HG03565 (cell line): ENCODE measurements at regions not wholly inside any gene's neighbourhood (a gene's known extent, or its start where the extent isn't known, plus 50 kb on each side); places are given as distances from the start of the nearest gene placed in this dataset.
"Not testable (repeated sequence)": the region's sequence is repeated elsewhere in the genome, so short reads cannot be mapped to it uniquely, and the experiment has no call there.

Source experiments
- ATAC-seq: cut with Tn5 transposase; IDR thresholded peaks from one replicate; pipeline ENCODE4 v1.9.1; 2021; ENCODE audit warnings: mild to moderate bottlenecking, moderate library complexity; ENCODE audit not compliant: unreplicated experiment

GRCh38 chr6:3900744-3901336, 51.7 kb downstream of the FAM50B start:
- ATAC-seq = no peak

DNA sequence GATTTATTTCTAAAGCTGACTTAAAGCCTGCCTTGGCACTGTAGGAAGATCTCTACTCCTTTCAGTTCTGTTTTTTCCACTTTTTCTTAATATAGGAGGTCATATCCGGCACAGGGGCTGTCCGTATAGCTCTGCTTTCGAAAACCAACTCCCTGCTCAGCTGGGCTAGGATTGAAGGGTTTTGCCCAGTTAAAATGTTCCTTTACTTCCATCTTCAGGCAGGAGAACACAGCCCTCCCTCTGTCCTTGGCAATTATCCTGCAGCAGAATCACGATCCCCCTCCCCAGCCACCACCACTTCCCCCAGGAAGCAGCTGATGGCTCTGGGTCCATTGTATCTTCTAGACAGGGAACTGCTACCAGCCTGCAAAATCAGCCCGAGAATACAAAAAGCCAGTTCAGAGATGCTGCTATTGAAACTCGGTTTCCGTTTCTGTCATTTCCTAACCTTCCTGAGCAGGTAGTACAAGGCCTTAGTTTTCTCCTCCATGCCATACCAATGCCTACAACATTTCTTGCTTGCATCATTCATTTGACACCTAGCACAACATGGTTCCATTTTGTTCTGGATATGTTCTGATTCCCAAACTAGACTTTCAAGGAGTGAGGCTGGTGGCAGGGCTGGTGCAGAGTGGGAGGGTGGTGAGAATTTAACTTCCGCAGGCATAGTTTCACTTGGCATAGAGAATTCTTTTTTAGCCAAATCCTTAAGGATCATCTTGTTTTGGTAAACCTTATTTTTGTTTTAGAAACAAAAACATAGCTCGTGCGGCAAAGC, 53.9 kb downstream of the FAM50B start:
- no peak for ATAC-seq

- ATAC-seq = no peak
Observed at GRCh38 chr6:3904518-3904917, 55.3 kb downstream of the FAM50B start.

DNA sequence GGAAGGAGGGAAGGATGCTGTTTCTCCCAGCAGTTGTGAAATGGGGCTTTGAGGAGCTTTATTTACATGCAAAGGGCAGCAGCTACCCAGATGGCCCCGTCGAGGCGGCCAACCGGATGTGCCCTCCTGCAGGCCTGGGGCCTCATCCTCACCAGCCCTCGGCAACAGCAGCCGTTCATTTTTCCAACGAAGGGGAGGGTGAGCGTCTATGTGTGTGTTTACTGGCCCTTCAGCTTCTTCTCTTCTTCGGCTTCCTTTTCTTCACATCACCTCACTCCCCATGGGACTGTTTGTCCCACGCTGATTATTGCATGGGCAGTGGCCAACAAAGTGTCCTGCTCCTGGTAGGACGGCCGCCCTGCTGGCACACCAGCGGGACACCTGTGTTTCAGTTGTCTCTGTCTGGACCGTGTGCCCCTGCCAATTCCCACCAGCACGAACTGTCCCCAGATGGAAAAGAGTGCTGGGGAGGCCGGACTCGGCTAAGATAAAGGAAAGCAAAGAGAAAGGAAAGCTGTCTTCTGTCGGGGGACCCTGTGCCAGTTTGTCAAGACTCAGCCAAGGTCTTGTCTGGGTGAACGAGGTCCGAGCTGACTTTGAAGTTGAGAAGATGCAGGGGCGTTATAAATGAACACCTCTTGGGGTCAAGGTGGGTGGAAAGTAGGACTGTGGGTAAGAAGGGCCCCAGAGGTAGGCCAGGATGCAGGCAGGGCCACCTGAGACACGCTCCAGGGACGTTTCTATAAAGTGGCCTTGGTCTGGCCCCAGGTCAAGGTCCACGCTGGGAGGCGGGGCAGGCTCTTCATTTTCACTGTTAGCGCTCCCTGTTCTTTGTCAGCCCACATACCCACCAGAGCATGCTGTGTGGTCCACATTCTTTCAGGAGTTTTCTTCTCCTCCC, 57.0 kb downstream of the FAM50B start:
- ATAC-seq = no peak

DNA sequence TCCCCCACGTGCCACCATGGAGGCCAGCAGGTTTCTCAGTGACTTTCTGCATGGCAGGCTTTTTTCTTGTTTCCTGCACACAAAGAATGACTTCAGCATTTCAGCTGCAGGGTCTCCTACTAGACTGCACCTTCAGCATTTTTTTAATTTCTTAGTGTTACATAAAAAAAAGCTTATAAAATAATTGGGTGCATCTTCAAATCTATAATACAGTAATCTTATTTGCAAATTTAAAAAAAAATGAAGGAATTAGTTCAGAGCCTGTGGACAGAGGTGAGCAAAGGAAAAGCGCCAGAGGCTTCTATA, 57.6 kb downstream of the FAM50B start:
- ATAC-seq = no peak

DNA sequence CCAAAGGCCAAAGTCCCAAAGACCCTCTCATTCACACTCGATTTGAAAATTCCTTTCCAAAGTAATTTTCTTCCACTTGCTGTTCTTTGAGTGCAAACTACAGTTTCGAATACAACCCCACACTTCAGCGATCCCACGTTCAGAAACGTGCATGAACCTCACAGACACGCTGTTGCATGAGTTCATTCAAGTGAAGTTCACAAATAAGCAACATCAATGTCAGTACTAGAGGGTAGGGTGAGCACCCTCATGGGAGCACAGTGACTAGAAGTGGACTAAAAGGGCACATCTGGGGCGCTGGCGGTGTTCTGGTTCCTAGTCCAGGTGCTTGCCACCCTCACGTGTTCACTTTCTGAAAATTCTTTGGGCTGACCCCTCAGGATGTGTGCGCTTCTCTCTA, 59.0 kb downstream of the FAM50B start:
- no peak for ATAC-seq

DNA sequence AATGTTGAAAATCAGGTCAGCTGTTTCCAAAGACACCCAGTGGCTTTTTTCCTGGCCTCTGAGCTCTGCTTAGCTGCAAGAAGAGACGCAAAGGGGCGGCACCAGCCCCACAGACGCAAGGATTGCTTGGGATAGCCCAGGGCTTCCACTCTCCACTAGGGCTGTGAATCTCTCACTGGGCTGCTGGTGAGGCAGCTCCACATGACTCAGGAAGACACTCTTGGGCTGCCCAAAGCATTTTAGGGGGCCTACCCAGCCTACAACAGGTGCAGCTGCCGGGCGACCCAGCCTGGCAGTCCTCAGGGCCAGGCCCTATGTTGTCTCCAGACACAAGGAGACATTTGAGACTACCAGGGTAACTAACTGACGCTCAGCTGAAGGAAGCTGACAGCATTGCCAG, 59.8 kb downstream of the FAM50B start:
- no peak for ATAC-seq

- ATAC-seq = no peak
Observed at GRCh38 chr6:3910106-3910663, 61.0 kb downstream of the FAM50B start.

GRCh38 chr6:3911130-3911529, 62.0 kb downstream of the FAM50B start:
- no peak for ATAC-seq

GRCh38 chr6:3911614-3912336, 62.6 kb downstream of the FAM50B start:
- ATAC-seq = no peak

DNA sequence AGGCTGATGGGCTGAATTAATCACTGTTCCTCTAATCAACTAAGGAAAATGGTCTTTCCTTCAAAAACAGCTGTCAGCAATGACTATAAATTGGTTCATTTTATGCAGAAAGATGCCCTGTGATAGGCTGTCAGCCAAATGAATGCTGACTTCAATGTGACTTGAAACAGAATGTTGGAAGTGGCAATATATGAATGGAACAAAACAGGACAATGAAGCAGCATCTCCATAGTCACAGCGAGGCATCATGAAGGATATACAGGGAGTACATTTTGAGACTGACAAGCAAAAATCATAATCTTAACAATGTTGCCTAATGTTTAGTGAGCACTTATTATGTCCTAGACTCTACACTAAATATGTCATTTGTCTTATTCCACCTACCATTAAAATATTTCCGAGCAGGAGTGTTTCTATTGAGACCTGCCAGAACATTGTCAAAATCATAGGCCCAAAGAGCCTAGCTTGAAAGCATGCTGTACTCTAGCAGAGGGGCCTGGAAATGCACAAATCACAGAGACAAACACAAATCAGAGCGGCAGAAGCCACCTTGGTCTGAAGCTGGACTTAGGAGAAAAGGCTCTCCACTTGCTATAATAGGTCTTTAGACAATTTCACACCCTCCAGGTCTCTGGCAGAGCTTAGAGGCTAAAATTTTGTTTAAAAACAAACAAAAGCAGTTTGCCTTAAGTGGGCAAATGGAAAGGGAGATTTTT, 63.3 kb downstream of the FAM50B start:
- no peak for ATAC-seq

DNA sequence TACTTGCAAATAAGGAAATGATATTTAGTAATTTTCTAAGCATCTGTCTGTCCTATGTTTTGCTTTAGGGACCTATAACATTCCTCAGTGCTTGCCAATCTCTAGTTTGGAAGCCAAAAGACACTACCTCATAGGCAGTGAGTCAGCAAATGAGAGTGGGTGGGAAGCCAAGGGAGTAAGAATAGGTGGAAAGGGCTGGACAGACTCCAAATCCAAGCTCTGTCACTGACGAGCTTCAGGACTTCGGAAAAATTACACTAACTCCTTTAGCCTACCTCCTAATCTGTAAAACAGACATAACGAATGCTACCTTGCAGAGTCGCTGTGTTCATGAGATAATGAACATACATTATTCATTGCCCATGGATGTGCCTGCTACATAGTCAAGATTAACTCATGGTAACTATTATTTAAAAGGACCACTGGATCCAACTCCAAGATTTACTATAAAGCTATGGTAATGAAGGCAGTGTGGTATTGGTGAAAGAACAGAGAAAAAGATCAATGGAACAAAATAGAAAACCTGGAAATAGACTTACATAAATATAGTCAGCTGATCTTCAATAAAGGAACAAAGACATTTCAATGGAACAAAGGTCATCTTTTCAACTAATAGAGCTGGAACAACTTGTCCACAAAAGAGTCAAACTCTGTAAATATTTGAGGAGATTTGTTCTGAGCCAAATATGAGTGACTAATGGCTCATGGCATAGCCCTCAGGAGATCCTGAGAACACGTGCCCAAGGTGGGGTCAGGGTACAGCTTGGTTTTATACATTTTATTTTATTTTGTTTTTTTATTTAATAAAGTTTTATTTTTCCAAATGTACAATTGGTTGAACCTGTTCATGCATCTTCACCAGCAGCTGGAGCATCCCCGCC, 64.1 kb downstream of the FAM50B start:
- ATAC-seq = no peak

DNA sequence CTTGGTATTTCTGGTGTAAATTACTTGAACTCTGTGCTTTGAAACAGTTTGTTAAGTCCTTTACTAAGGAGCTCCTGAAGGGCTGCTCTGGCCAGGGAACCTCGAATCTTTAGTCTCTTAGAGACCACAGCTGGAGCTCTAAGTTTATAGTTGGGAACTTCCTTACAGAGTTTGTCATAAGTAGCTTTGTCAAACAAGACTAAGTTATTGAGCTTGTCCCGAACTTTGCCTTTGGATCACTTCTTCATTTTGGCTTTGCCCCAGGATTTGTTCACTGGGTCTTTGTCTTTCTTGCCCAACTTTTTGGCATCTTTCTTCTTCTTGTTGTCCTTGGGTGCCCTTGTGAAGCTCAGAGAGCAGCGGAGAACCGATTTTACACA, 64.8 kb downstream of the FAM50B start:
- no peak for ATAC-seq

DNA sequence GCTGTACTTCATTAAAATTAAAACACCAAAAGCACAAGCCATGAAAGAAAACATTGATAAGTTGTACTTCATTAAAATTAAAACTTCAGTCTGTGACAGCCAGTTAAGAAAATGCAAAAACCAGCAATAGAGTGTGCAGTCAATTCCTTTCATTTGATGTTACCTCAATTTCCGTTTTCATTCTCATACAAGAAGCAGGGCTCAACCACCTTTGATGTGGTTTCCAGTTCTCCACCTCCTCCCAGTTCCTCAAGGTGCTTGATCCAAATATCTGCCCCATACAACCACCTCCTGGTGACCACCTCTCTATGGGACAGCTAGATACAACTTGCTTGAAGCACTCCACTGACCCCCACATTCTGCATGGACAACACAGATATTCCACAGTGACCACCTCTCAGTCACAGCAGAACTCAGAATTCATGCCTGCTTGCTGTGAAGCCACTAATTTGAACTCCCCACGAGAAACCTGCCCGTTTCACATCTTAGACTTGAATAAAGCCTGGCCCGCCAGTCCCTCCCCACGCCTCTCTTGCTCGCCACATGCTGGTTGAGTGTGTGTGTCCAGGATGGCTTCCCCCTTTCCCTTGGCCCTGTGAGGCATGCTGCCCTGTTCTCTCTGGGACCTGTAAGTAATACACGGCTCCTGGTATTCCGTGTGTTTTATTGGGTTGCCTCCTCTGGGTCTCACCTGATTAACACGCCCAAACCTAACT, 66.1 kb downstream of the FAM50B start:
- ATAC-seq = no peak

DNA sequence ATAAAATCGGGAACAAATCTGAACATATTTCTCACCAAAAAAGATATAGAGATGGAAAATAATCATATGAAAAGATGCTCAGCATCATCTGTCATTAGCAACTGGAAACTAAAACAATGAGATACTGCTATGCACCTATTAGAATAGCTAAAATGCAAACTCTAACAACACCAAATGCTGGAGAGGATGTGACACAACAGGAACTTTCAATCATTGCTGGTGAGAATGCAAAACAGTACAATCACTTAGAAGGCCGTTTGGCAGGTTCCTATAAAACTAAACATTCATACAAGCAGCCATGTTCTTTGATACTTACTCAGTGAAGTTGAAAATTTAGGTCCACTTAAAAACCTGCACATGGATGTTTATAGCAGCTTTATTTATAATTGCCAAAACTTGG, 67.0 kb downstream of the FAM50B start:
- no peak for ATAC-seq

DNA sequence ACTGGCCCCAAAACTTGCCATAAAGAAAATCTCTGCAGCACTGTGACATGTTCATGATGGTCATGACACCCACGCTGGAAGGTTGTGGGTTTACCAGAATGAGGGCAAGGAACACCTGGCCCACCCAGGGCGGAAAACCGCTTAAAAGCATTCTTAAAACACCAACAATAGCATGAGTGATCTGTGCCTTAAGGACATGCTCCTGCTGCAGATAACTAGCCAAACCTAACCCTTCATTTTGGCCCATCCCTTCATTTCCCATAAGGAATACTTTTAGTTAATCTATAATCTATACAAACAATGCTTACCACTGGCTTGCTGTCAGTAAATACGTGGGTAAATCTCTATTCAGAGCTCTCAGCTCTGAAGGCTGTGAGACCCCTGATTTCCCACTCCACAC, 67.6 kb downstream of the FAM50B start:
- ATAC-seq = not testable (repeated sequence)

DNA sequence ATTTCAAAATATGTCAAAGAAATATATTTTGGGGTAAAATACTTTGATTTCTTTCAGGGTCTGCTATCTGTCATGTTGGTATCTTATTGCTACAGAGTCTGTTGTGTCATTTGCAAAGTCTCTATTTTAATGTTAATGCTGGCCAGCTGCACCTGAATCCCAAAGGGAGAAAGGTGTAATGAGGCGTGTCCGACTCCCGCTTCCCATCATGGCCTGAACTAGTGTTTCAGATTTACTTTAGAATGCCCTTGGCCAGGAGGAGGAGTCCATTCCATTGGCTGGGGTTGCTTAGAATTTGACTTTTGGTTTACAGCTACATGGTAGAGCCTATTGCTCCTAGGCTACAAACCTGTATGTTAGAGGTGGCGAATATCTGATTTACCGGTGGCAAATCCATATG, 69.3 kb downstream of the FAM50B start:
- ATAC-seq = no peak

- ATAC-seq = no peak
Observed at GRCh38 chr6:3919130-3919628, 70.0 kb downstream of the FAM50B start.

DNA sequence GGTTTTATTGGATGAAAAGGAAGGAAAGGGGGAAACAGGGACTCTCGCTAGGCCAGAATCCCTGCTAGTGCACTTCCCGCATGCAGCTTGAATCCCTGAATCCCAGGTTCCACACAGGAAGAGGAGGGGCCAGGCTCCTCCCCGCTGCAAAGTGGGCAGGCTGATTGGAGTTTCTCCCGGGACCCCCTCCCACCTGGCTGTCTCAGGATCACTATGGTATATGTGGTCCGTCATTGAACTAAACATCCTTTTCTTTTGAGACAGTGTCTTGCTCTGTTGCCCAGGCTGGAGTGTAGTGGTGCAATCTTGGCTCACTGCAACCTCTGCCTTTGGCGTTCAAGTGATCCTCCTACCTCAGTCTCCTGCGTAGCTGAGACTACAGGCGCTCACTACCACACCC, 70.7 kb downstream of the FAM50B start:
- ATAC-seq = no peak
